K562 (cell line): ENCODE measurements at regions not wholly inside any gene's neighbourhood (a gene's known extent, or its start where the extent isn't known, plus 50 kb on each side); places are given as distances from the start of the nearest gene placed in this dataset.

Experiments used
- ATAC-seq: fragments of 200-7000 bp; cut with Tn5 transposase; 3 replicates; pipeline ENCODE4 v1.9.1; 2020; ENCODE audit warnings: moderate library complexity
- BruUV-seq: library from RNA; stranded (reverse); fragments of 400-500 nt; replicated peaks from 2 replicates; lab custom pipeline; 2021; lab: Mats Ljungman, UMichigan
- CTCF ChIA-PET: fragments of 300-600 bp; formaldehyde crosslinking; extraction: SDS; loops from one replicate; lab custom pipeline; 2021; ENCODE audit warnings: low intra/inter-chr PET ratio; lab: Yijun Ruan, JAX
- POLR2A ChIA-PET: fragments of 300-600, 350-650 bp; sonication (Branson Sonifier 250); formaldehyde crosslinking; extraction: SDS; loops from one replicate; lab custom pipeline; 2021; ENCODE audit warnings: antibody characterized with exemption, inconsistent platforms; lab: Yijun Ruan, JAX
- DNase-seq, 4 experiments: peaks; one replicate each; pipeline versions ENCODE4 v3.0.0 to v3.0.0-alpha.2; 2011 to 2018; ENCODE audit warnings: low spot score in 3 of 4, mixed read lengths in 3 of 4; ENCODE audit errors: extremely low read depth in 1 of 4
- FAIRE-seq: peaks from 2 replicates; lab custom pipeline; 2011; peaks lifted over from hg19 to GRCh38; lab: Jason Lieb, UNC
- H2AFZ ChIP-seq: 2 replicates; pipeline ENCODE4 v1.6.0; 2011; ENCODE audit warnings: low read depth, low read length, control low read depth, inconsistent platforms
- H3K27ac ChIP-seq: fragments of 200-600 bp; 3 replicates; pipeline ENCODE4 v1.8.0; 2011; ENCODE audit warnings: low read depth, mild to moderate bottlenecking, control low read depth, inconsistent platforms, low read length, moderate library complexity, mixed read lengths; ENCODE audit errors: extremely low read depth
- H3K27me3 ChIP-seq, 2 experiments: fragments of 300-600 bp in 1 of 2; 2 replicates in 1 of 2; 3 replicates in 1 of 2; pipeline versions ENCODE4 v1.6.0 to v1.8.0; 2011; ENCODE audit warnings: inconsistent platforms in 2 of 2, low read length in 2 of 2, mild to moderate bottlenecking in 1 of 2, mixed read lengths in 1 of 2, moderate library complexity in 1 of 2; ENCODE audit not compliant: control insufficient read depth in 2 of 2, insufficient read depth in 2 of 2
- H3K36me3 ChIP-seq: fragments of 300-600 bp; 3 replicates; pipeline ENCODE4 v1.8.0; 2011; ENCODE audit warnings: mild to moderate bottlenecking, low read length, inconsistent platforms; ENCODE audit not compliant: control insufficient read depth, insufficient read depth
- H3K4me1 ChIP-seq, 2 experiments: fragments of 200-600 bp in 1 of 2; replicated peaks in 1 of 2; 2 replicates in 1 of 2; 3 replicates in 1 of 2; pipeline versions ENCODE4 v1.5.1 to v1.8.0; 2011; ENCODE audit warnings: inconsistent platforms in 2 of 2, low read length in 2 of 2, mild to moderate bottlenecking in 1 of 2, mixed read lengths in 1 of 2, moderate library complexity in 1 of 2; ENCODE audit not compliant: control insufficient read depth in 2 of 2, insufficient read depth in 2 of 2
- H3K4me2 ChIP-seq: 2 replicates; pipeline ENCODE4 v1.6.1; 2011; ENCODE audit warnings: low read length, control low read depth, inconsistent platforms, mixed read lengths; ENCODE audit not compliant: insufficient read depth
- H3K4me3 ChIP-seq: fragments of 200-600 bp; sonication (generic), shearing (Covaris generic); 2 replicates; pipeline ENCODE4 v1.5.1; 2016; ENCODE audit warnings: control low read depth, inconsistent platforms
- H3K79me2 ChIP-seq: fragments of 200-600 bp; 3 replicates; pipeline ENCODE4 v1.8.0; 2011; ENCODE audit warnings: low read length, inconsistent platforms; ENCODE audit not compliant: control insufficient read depth, insufficient read depth
- H3K9ac ChIP-seq, 2 experiments: 2 replicates each; pipeline versions ENCODE4 v1.6.0 to v1.6.1; 2011; ENCODE audit warnings: low read depth in 2 of 2, low read length in 2 of 2, control low read depth in 1 of 2, inconsistent platforms in 1 of 2, mild to moderate bottlenecking in 1 of 2, mixed read lengths in 1 of 2; ENCODE audit not compliant: insufficient read depth in 1 of 2
- H3K9me1 ChIP-seq: one replicate; pipeline ENCODE4 v1.6.0; 2011; ENCODE audit warnings: inconsistent platforms, mild to moderate bottlenecking, low read length, moderate library complexity; ENCODE audit not compliant: control insufficient read depth, insufficient read depth
- H3K9me3 ChIP-seq: replicated peaks from 2 replicates; pipeline ENCODE4 v1.5.1; 2011; ENCODE audit warnings: low read depth, low read length, inconsistent platforms; ENCODE audit not compliant: control insufficient read depth, insufficient read depth
- H4K20me1 ChIP-seq: replicated peaks from 2 replicates; pipeline ENCODE4 v1.6.1; 2011; ENCODE audit warnings: low read length, inconsistent platforms, mixed read lengths; ENCODE audit not compliant: control insufficient read depth, insufficient read depth
- FOSL1 ChIP-seq: fragments of 200-800 bp; sonication (Bioruptor generic); conservative IDR thresholded peaks from 2 replicates; pipeline ENCODE4 v1.6.1; 2016; ENCODE audit warnings: missing genetic modification characterization, missing compliant biosample characterization
- FUS ChIP-seq: fragments of 200-400 bp; formaldehyde crosslinking; optimal IDR thresholded peaks from 2 replicates; pipeline ENCODE3; 2017; ENCODE audit warnings: low read depth, low read length
- GATAD2B ChIP-seq: fragments of 450-650 bp; IDR thresholded peaks from 2 replicates; pipeline ENCODE4 v1.6.1; 2017; ENCODE audit warnings: mild to moderate bottlenecking, borderline replicate concordance
- NRF1 ChIP-seq, 2 experiments: fragments of 450-650 bp; IDR thresholded peaks in 1 of 2; conservative IDR thresholded peaks in 1 of 2; 2 replicates each; pipeline ENCODE4 v1.6.1; 2014; ENCODE audit warnings: mild to moderate bottlenecking in 2 of 2
- RBM17 ChIP-seq: fragments of 200-400 bp; formaldehyde crosslinking; IDR thresholded peaks from 2 replicates; pipeline ENCODE4 v1.6.1; 2017; ENCODE audit warnings: low read depth, mild to moderate bottlenecking, low read length, borderline replicate concordance
- TAF7 ChIP-seq: fragments of 450-650 bp; IDR thresholded peaks from 2 replicates; pipeline ENCODE4 v1.6.1; 2016; ENCODE audit warnings: missing genetic modification characterization, missing compliant biosample characterization
- UBTF ChIP-seq, 2 experiments: IDR thresholded peaks; 2 replicates each; pipeline ENCODE4 v1.6.1; 2012; ENCODE audit warnings: improper control_type of control experiment in 2 of 2, low read depth in 2 of 2, low read length in 2 of 2, borderline replicate concordance in 1 of 2
- ZNF253 ChIP-seq: fragments of 250-450 bp; sonication (Bioruptor Pico); conservative IDR thresholded peaks from 2 replicates; pipeline ENCODE4 v1.6.1; 2021; ENCODE audit warnings: mild to moderate bottlenecking
- WGBS: fragments of 100-300 bp; shearing (Covaris generic); methylation state at CpG from one replicate; pipeline ENCODE4 v1.1.6; 2016; ENCODE audit warnings: low coverage, mixed read lengths; ENCODE audit not compliant: insufficient coverage; ENCODE audit errors: missing lambda C conversion rate; 5-methylcytosine and 5-hydroxymethylcytosine counted together
- in situ Hi-C: fragments of 300-500 bp; cut with MboI; formaldehyde crosslinking; loops from 4 replicates; pipeline ENCODE4 v1.15.0; 2018; ENCODE audit warnings: inconsistent platforms, mixed read lengths
- intact Hi-C: fragments of 100-400 bp; cut with micrococcal nuclease; formaldehyde crosslinking; loops from 2 replicates; pipeline ENCODE4 v1.14.2; 2022

- in situ Hi-C loops, result no loop called here
- no peak overlapping the region for H2AFZ ChIP-seq
- ChIA-PET CTCF (no interaction called here), POLR2A (no interaction called here)
- no peaks in the 10 kb centered on the region for H3K79me2 ChIP-seq
- H3K4me3 ChIP-seq, result no peak overlapping the region
- TF ChIP-seq TAF7 (no peak), GATAD2B (no peak), UBTF (IDR thresholded peaks at IDR 0.05; ENCODE audit: borderline replicate concordance in 1 of 2, low read depth in 2 of 2, low read length in 2 of 2) (no peak)
- intact Hi-C loops, result no loop called here
- no peaks in the 10 kb centered on the region for H3K4me1 ChIP-seq
- no peak overlapping the region for H3K9ac ChIP-seq
- no peaks in the 10 kb centered on the region for H3K27me3 ChIP-seq
- H3K4me2 ChIP-seq, result no peak overlapping the region
- BruUV-seq, result no TSS peak
- H4K20me1 ChIP-seq, result no peaks in the 10 kb centered on the region
- no peaks in the 10 kb centered on the region for H3K36me3 ChIP-seq
- no peaks in the 10 kb centered on the region for H3K9me3 ChIP-seq
- DNase-seq, result no peak
- WGBS, result 2% methylated on average over 4 of the region's 4 CpGs
- ATAC-seq, result no peak
- FAIRE-seq, result no peak
- H3K9me1 ChIP-seq, result no peaks in the 10 kb centered on the region
- no peak overlapping the region for H3K27ac ChIP-seq
These were observed 360.2 kb downstream of the GALC start for GRCh38 chr14:87632796-87633195.

- no peak for FAIRE-seq
- TF ChIP-seq FOSL1 (no peak), ZNF253 (CRISPR knock-in tag) (no peak), NRF1 (conservative IDR thresholded peaks at IDR 0.05 in 1 of 2, IDR thresholded peaks at IDR 0.05 in 1 of 2) (no peak), FUS (no peak), RBM17 (no peak)
- Histone ChIP-seq H2AFZ (no peak overlapping the region), H4K20me1 (no peaks in the 10 kb centered on the region), H3K9me3 (no peaks in the 10 kb centered on the region), H3K27me3 (no peaks in the 10 kb centered on the region), H3K36me3 (no peaks in the 10 kb centered on the region), H3K27ac (no peak overlapping the region), H3K4me1 (no peaks in the 10 kb centered on the region), H3K4me2 (no peak overlapping the region), H3K4me3 (no peak overlapping the region), H3K9ac (no peak overlapping the region), H3K9me1 (no peaks in the 10 kb centered on the region), H3K79me2 (no peaks in the 10 kb centered on the region)
- intact Hi-C loops, result no loop called here
- DNase-seq, result no peak
- WGBS, result 0% methylated on average over 3 of the region's 4 CpGs
- no TSS peak for BruUV-seq
- POLR2A ChIA-PET, result no interaction called here
- CTCF ChIA-PET, result no interaction called here
- ATAC-seq, result no peak
- in situ Hi-C loops, result no loop called here
These were observed 362.1 kb downstream of the GALC start for GRCh38 chr14:87630846-87631245.
